ENCODE measurements at regions not wholly inside any gene's neighbourhood (a gene's known extent, or its start where the extent isn't known, plus 50 kb on each side); places are given as distances from the start of the nearest gene placed in this dataset.

DNA sequence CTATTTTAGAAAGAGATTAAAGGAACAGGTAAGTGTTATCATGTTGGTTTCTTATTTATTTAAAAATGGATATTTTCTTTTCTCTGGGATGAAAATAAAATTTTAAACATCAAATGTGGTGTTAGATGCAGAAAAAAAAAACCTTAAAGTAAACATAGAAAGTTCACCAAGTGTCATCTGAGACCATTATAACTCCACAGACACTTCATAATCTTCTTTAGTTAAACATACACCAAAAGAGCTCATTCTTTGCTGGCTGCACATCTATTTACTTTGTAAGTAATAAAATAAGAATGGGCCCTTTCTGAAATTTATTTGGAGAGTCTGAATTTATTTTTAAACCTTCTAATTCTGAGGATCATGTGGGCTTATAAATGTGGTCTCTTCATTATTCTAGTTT, 460.7 kb upstream of the CTSO start:
- H3K36me3 ChIP-seq (ENCODE audit: control insufficient read depth, insufficient read depth, low read length), result no peaks in the 10 kb centered on the region
- H4K5ac ChIP-seq (ENCODE audit: low read depth, low read length), result no peak overlapping the region
- no peak overlapping the region for H3K14ac ChIP-seq (replicated peaks; ENCODE audit: low read depth, low read length)
- no peak overlapping the region for H3K4me2 ChIP-seq (ENCODE audit: low read depth, low read length)
- no peak overlapping the region for H3K56ac ChIP-seq (ENCODE audit: extremely low read depth, insufficient read depth, low read length)
- no peak overlapping the region for H3K23ac ChIP-seq (ENCODE audit: low read depth, low read length)
- H4K20me1 ChIP-seq (ENCODE audit: insufficient read depth, low read length), result no peaks in the 10 kb centered on the region
- no peak overlapping the region for H3K4ac ChIP-seq (ENCODE audit: low read depth, low read length)
- ChIA-PET CTCF (no interaction called here), POLR2A (ENCODE audit: unreplicated experiment) (interaction anchor here (0.6 kb wide), 1 partner anchor 1049 kb away, joined by 3 read pairs; no protein-coding TSS in a partner anchor)
- in situ Hi-C loops (cut with MboI; ENCODE audit: low sequenced_read_pairs) (no loop called here), intact Hi-C loops (cut with micrococcal nuclease) (no loop called here), dilution Hi-C loops (cut with HindIII; ENCODE audit: low sequenced_read_pairs, unreplicated experiment) (no loop called here)
- H2BK5ac ChIP-seq (ENCODE audit: low read depth, low read length, poor library complexity, severe bottlenecking), result no peak overlapping the region
- H3K27me3 ChIP-seq (ENCODE audit: control insufficient read depth, insufficient read depth, low read length), result no peaks in the 10 kb centered on the region
- DNase-seq (peak; percentile 17), ATAC-seq (ENCODE audit: low read depth) (peak; percentile 32; the same call in 1 of the 2 replicates)
- no peaks in the 10 kb centered on the region for H3K4me1 ChIP-seq (ENCODE audit: control insufficient read depth, insufficient read depth, low read length)
- H3K4me3 ChIP-seq (ENCODE audit: insufficient read depth, low read depth, low read length), result no peak overlapping the region
- no peak overlapping the region for H3K18ac ChIP-seq (ENCODE audit: low read depth, low read length)
- BruUV-seq (replicated peaks), result no TSS peak
- no peak overlapping the region for H2AFZ ChIP-seq (replicated peaks; ENCODE audit: low read length, poor library complexity)
- H3K79me1 ChIP-seq (ENCODE audit: low read depth in 1 of 2, low read length in 2 of 2), result no peaks in the 10 kb centered on the region
- H2BK20ac ChIP-seq (ENCODE audit: low read depth, low read length), result no peak overlapping the region
- TF ChIP-seq RFX5 (IDR thresholded peaks at IDR 0.05; ENCODE audit: low read depth, low read length), result no peak
- no peak for TF ChIP-seq FOS (IDR thresholded peaks at IDR 0.05; ENCODE audit: low read depth, low read length)
- H4K91ac ChIP-seq (ENCODE audit: insufficient read depth, low read depth, low read length), result no peak overlapping the region
- H2AK5ac ChIP-seq (ENCODE audit: low read depth, low read length), result no peak overlapping the region
- no peak overlapping the region for H3K9ac ChIP-seq (ENCODE audit: low read depth, low read length)
- peaks cover 2% of the 10 kb centered on the region; the same call in 1 of the 2 replicates for H3K9me3 ChIP-seq (ENCODE audit: control insufficient read depth, insufficient read depth, low read length)
- no peak overlapping the region for H4K8ac ChIP-seq (ENCODE audit: low read depth in 2 of 2, low read length in 2 of 2)
- H3K27ac ChIP-seq (ENCODE audit: insufficient read depth, low read length), result no peak overlapping the region
- H2BK120ac ChIP-seq (ENCODE audit: low read depth, low read length), result no peak overlapping the region
- H2BK15ac ChIP-seq (ENCODE audit: low read depth, low read length), result no peak overlapping the region
- H3K9me1 ChIP-seq (ENCODE audit: insufficient read depth, low read length), result no peaks in the 10 kb centered on the region
- no peak overlapping the region for H2AK9ac ChIP-seq (replicated peaks; ENCODE audit: low read depth, low read length, poor library complexity)
